Stomach (tissue), 4 donors: ENCODE measurements at regions not wholly inside any gene's neighbourhood (a gene's known extent, or its start where the extent isn't known, plus 50 kb on each side); places are given as distances from the start of the nearest gene placed in this dataset.

Experiments used
- CTCF ChIP-seq, 7 experiments: fragments of 450-650 bp in 4 of 7; fragments of 200-600 bp in 3 of 7; sonication (generic) in 3 of 7; IDR thresholded peaks; one replicate each; pipeline ENCODE4 v1.5.1; 2016 to 2019; ENCODE audit warnings: antibody characterized with exemption in 7 of 7, control low read depth in 2 of 7, mild to moderate bottlenecking in 1 of 7
- EP300 ChIP-seq: sonication (generic); formaldehyde crosslinking; IDR thresholded peaks from one replicate; pipeline ENCODE4 v1.6.1; 2017; ENCODE audit warnings: antibody characterized with exemption
- POLR2A ChIP-seq, 4 donors: fragments of 450-650 bp; IDR thresholded peaks; one replicate each; pipeline ENCODE4 v1.6.1; 2016; ENCODE audit warnings: antibody characterized with exemption in 4 of 4, control low read depth in 2 of 4, mild to moderate bottlenecking in 1 of 4, moderate library complexity in 1 of 4

DNA sequence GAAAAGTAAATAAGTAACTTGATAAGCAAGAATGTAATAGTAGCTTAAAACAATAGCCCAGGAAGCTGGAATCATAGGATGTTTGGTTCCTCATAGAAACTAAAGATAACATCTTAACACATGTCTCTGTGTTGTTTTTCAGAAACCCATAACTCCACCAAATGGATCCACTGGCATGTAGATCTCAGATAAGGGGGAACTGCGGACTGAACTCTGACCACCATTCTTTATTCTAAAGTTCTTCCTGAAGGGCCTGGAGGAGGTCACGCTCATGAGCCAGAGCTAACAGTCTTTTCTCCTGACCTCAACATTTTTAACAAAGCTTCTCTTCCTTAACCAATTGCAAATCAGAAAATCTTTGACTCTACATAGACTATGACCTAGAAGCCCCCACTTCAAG lies 101.9 kb downstream of the SOX14 start:
- TF ChIP-seq CTCF (IDR thresholded peaks at IDR 0.05) (no peak), EP300 (no peak), POLR2A (IDR thresholded peaks at IDR 0.05) (no peak)
